ENCODE measurements at regions not wholly inside any gene's neighbourhood (a gene's known extent, or its start where the extent isn't known, plus 50 kb on each side); places are given as distances from the start of the nearest gene placed in this dataset.

DNA sequence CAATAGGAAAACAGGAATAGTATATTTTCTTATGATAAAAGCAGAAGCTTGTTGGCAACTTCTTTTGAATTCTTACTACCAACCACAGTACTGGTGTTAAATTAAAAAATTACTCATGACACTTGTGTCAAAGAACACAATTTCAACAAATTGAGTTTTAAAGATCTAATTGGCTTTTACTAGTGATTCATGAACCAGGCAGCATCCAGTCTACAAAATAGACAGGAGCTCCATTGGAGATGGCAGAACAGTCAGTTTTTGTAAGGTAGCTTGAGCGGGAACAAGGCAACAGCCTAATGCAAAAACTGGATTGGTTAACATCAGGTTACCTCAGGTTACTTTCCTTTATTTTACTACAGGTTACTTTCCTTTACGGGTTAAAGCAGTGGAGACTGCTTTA lies 181.3 kb upstream of the THBS1 start:
- H4K20me1 ChIP-seq (ENCODE audit: low read depth, low read length), result no peaks in the 10 kb centered on the region
- H3K9me2 ChIP-seq (replicated peaks; ENCODE audit: insufficient read depth, low read length), result no peaks in the 10 kb centered on the region
- no peak overlapping the region for H3K9ac ChIP-seq (ENCODE audit: low read length)
- H3K79me2 ChIP-seq (ENCODE audit: insufficient read depth, low read length), result no peaks in the 10 kb centered on the region
- H3K4me2 ChIP-seq (ENCODE audit: low read depth, low read length, poor library complexity, severe bottlenecking), result no peak overlapping the region
- no peaks in the 10 kb centered on the region for H3K9me3 ChIP-seq (ENCODE audit: insufficient read depth, low read length)
- no peak overlapping the region for H3K27ac ChIP-seq (ENCODE audit: low read depth, low read length)
- H3F3A ChIP-seq (ENCODE audit: insufficient read depth), result no peaks in the 10 kb centered on the region
- H3K4me3 ChIP-seq (ENCODE audit: insufficient read depth, low read length, poor library complexity, severe bottlenecking), result no peak overlapping the region
- no peaks in the 10 kb centered on the region for H3K27me3 ChIP-seq (ENCODE audit: low read length)
- no peak overlapping the region for H2AFZ ChIP-seq (ENCODE audit: low read depth, low read length, severe bottlenecking)
- no peak for TF ChIP-seq EZH2phosphoT487 (conservative IDR thresholded peaks at IDR 0.05; ENCODE audit: low read length)
- TF ChIP-seq, protein P1, sequence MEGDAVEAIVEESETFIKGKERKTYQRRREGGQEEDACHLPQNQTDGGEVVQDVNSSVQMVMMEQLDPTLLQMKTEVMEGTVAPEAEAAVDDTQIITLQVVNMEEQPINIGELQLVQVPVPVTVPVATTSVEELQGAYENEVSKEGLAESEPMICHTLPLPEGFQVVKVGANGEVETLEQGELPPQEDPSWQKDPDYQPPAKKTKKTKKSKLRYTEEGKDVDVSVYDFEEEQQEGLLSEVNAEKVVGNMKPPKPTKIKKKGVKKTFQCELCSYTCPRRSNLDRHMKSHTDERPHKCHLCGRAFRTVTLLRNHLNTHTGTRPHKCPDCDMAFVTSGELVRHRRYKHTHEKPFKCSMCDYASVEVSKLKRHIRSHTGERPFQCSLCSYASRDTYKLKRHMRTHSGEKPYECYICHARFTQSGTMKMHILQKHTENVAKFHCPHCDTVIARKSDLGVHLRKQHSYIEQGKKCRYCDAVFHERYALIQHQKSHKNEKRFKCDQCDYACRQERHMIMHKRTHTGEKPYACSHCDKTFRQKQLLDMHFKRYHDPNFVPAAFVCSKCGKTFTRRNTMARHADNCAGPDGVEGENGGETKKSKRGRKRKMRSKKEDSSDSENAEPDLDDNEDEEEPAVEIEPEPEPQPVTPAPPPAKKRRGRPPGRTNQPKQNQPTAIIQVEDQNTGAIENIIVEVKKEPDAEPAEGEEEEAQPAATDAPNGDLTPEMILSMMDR (IDR thresholded peaks at IDR 0.05; ENCODE audit: insufficient read depth, low read length, poor library complexity, severe bottlenecking), result no peak
- H3K36me3 ChIP-seq (ENCODE audit: low read length), result no peaks in the 10 kb centered on the region

- Histone ChIP-seq H3K9ac (ENCODE audit: low read length) (no peak overlapping the region), H3K4me3 (ENCODE audit: insufficient read depth, low read length, poor library complexity, severe bottlenecking) (no peak overlapping the region), H3K79me2 (ENCODE audit: insufficient read depth, low read length) (no peaks in the 10 kb centered on the region), H3K4me2 (ENCODE audit: low read depth, low read length, poor library complexity, severe bottlenecking) (no peak overlapping the region), H3K27me3 (ENCODE audit: low read length) (no peaks in the 10 kb centered on the region), H3K36me3 (ENCODE audit: low read length) (no peaks in the 10 kb centered on the region), H3F3A (ENCODE audit: insufficient read depth) (no peaks in the 10 kb centered on the region), H3K9me3 (ENCODE audit: insufficient read depth, low read length) (no peaks in the 10 kb centered on the region), H2AFZ (ENCODE audit: low read depth, low read length, severe bottlenecking) (no peak overlapping the region), H4K20me1 (ENCODE audit: low read depth, low read length) (no peaks in the 10 kb centered on the region), H3K27ac (ENCODE audit: low read depth, low read length) (no peak overlapping the region), H3K9me2 (replicated peaks; ENCODE audit: insufficient read depth, low read length) (no peaks in the 10 kb centered on the region)
- TF ChIP-seq, protein P1 (IDR thresholded peaks at IDR 0.05; ENCODE audit: insufficient read depth, low read length, poor library complexity, severe bottlenecking), result no peak
- no peak for TF ChIP-seq EZH2phosphoT487 (conservative IDR thresholded peaks at IDR 0.05; ENCODE audit: low read length)
Observed at GRCh38 chr15:39400002-39400401, 180.9 kb upstream of the THBS1 start.

GRCh38 chr15:39400821-39401550 lies 179.9 kb upstream of the THBS1 start:
- Histone ChIP-seq H3K36me3 (ENCODE audit: low read length) (no peaks in the 10 kb centered on the region), H3K9me3 (ENCODE audit: insufficient read depth, low read length) (no peaks in the 10 kb centered on the region), H3K27ac (ENCODE audit: low read depth, low read length) (no peak overlapping the region), H3F3A (ENCODE audit: insufficient read depth) (no peaks in the 10 kb centered on the region), H3K9ac (ENCODE audit: low read length) (no peak overlapping the region), H3K4me3 (ENCODE audit: insufficient read depth, low read length, poor library complexity, severe bottlenecking) (no peak overlapping the region), H2AFZ (ENCODE audit: low read depth, low read length, severe bottlenecking) (no peak overlapping the region), H4K20me1 (ENCODE audit: low read depth, low read length) (no peaks in the 10 kb centered on the region), H3K79me2 (ENCODE audit: insufficient read depth, low read length) (no peaks in the 10 kb centered on the region), H3K9me2 (replicated peaks; ENCODE audit: insufficient read depth, low read length) (no peaks in the 10 kb centered on the region), H3K4me2 (ENCODE audit: low read depth, low read length, poor library complexity, severe bottlenecking) (no peak overlapping the region), H3K27me3 (ENCODE audit: low read length) (no peaks in the 10 kb centered on the region)
- no peak for TF ChIP-seq EZH2phosphoT487 (conservative IDR thresholded peaks at IDR 0.05; ENCODE audit: low read length)
- TF ChIP-seq, protein P1 (IDR thresholded peaks at IDR 0.05; ENCODE audit: insufficient read depth, low read length, poor library complexity, severe bottlenecking), result no peak

Measured in SU-DHL-6 (cell line).